EH (cell line): ENCODE measurements at regions not wholly inside any gene's neighbourhood (a gene's known extent, or its start where the extent isn't known, plus 50 kb on each side); places are given as distances from the start of the nearest gene placed in this dataset.
"Not testable (repeated sequence)": the region's sequence is repeated elsewhere in the genome, so short reads cannot be mapped to it uniquely, and the experiment has no call there.

Source experiments
- DNase-seq: peaks from one replicate; pipeline ENCODE4 v3.0.0-alpha.2; 2015; ENCODE audit warnings: low read depth

- DNase-seq: no peak
These were observed 173.1 kb upstream of the MALRD1 start for GRCh38 chr10:18875477-18875876.

GRCh38 chr10:18879284-18879683 is 169.3 kb upstream of the MALRD1 start:
- DNase-seq: no peak

- no peak for DNase-seq
These were observed 168.1 kb upstream of the MALRD1 start for GRCh38 chr10:18880530-18880929.

GRCh38 chr10:18886102-18886501 is 162.5 kb upstream of the MALRD1 start:
- no peak for DNase-seq

- DNase-seq: no peak
These were observed 142.0 kb upstream of the MALRD1 start for GRCh38 chr10:18906636-18907035.

- DNase-seq: not testable (repeated sequence)
These were observed 131.2 kb upstream of the MALRD1 start for GRCh38 chr10:18917431-18917830.

GRCh38 chr10:18918532-18918931 is 130.1 kb upstream of the MALRD1 start:
- DNase-seq: no peak

- no peak for DNase-seq
These were observed 99.2 kb upstream of the MALRD1 start for GRCh38 chr10:18949391-18949790.

- not testable (repeated sequence) for DNase-seq
These were observed 97.4 kb upstream of the MALRD1 start for GRCh38 chr10:18951072-18951823.

GRCh38 chr10:18955061-18955460 is 93.5 kb upstream of the MALRD1 start:
- no peak for DNase-seq

GRCh38 chr10:18959369-18959768 is 89.2 kb upstream of the MALRD1 start:
- no peak for DNase-seq

- DNase-seq: no peak
These were observed 88.0 kb upstream of the MALRD1 start for GRCh38 chr10:18960466-18961079.

- no peak for DNase-seq
These were observed 80.4 kb upstream of the MALRD1 start for GRCh38 chr10:18968159-18968558.

GRCh38 chr10:18976696-18977251 is 71.8 kb upstream of the MALRD1 start:
- DNase-seq: no peak

GRCh38 chr10:18980089-18980629 is 68.4 kb upstream of the MALRD1 start:
- no peak for DNase-seq

- no peak for DNase-seq
These were observed 64.1 kb upstream of the MALRD1 start for GRCh38 chr10:18984531-18984930.

GRCh38 chr10:18988338-18988737 is 60.3 kb upstream of the MALRD1 start:
- DNase-seq: no peak
